DMS53 treated with DMSO at 0.1 percent for 48 hours (cell line): ENCODE measurements at regions not wholly inside any gene's neighbourhood (a gene's known extent, or its start where the extent isn't known, plus 50 kb on each side); places are given as distances from the start of the nearest gene placed in this dataset.
"Not testable (repeated sequence)": the region's sequence is repeated elsewhere in the genome, so short reads cannot be mapped to it uniquely, and the experiment has no call there.

ENCODE experiments used
- DNase-seq: peaks from one replicate; lab custom pipeline; 2025; ENCODE audit not compliant: unreplicated experiment; lab: John Stamatoyannopoulos, UW

DNA sequence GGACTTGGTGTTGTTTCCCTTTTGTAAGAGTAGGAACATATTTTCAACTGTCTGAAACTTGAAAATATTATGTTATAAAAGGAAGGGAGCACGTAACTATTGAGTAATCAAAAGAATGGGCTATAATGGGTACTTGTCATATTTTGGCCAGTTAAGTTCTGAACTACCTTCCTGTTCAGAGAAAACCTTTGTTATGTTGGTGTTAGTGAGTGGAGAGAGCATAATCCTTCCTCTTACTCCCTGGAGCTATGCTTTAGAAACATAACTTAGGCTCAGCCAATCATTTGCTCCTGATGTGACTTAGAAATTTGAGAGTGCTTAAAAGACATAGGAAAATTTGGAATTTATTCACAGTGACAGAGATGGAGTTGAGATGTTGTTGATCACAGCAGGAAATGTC, 482.5 kb upstream of the SPRY2 start:
- no peak for DNase-seq

DNA sequence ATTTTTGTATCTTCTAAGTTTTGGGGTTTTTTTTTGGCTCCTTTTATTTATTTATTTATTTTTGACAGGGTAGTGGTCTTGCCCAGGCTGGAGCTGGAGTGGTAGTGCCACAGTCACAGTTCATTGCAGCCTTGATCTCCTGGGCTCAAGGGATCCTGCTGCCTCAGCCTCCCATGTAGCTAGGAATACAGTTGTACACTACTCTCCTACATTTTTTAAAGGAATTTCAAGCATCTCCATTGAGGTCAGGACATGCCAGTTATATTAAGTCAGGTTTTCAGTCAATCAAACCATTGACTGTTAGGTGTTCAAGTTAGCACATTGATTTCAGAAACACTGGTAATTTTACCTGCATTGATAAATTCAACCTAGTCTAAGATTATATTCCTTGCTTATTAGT, 480.5 kb upstream of the SPRY2 start:
- DNase-seq: no peak

DNA sequence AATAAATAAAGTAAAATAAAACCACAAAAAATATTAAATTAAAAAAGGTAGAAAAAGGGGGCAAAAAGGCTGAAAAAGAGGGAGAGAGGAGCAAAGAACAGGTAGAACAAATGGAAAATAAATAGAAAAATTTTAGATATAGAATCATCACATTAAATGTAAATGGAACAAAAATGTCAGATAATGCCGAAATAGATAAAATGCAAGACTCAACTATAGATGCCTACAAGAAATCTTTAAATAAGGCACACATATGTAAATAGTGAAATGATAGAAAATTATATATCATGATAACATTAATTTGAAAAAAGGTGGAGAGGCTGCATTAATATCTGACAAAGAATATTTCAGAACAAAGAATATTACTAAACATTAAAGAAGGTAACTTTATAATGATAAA, 477.1 kb upstream of the SPRY2 start:
- no peak for DNase-seq

- DNase-seq: no peak
Measured at GRCh38 chr13:80814541-80814940, 473.6 kb upstream of the SPRY2 start.

GRCh38 chr13:80810294-80810693, 469.4 kb upstream of the SPRY2 start:
- DNase-seq: not testable (repeated sequence)

- no peak for DNase-seq
Measured at GRCh38 chr13:80802946-80803345, 462.0 kb upstream of the SPRY2 start.

DNA sequence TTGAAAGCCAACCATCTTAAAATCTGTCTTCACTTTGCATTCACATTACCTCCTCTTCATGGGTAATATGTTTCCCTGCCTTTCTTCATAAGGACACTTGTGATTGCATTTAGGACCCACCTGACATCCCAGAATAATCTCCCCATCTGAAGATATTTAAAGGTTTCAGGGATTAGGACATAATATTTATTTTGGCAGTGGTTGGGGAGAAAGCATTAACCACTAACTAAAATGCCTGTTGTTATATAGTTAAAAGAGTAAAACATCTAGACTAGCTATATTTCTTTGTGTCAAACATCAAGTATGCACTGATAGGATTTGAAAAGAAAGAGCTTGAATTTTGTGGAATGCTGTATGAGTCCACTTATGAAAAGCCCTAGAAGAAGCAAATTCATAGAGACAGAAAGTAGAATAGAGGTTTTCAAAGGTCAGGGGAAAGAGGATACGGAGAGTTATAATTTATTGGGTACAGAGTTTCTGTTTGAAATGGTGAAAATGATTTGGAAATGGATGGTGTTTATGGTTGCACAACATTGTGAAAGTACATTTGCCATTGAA, 457.7 kb upstream of the SPRY2 start:
- DNase-seq: no peak

- no peak for DNase-seq
Measured at GRCh38 chr13:80787604-80788003, 446.7 kb upstream of the SPRY2 start.

DNA sequence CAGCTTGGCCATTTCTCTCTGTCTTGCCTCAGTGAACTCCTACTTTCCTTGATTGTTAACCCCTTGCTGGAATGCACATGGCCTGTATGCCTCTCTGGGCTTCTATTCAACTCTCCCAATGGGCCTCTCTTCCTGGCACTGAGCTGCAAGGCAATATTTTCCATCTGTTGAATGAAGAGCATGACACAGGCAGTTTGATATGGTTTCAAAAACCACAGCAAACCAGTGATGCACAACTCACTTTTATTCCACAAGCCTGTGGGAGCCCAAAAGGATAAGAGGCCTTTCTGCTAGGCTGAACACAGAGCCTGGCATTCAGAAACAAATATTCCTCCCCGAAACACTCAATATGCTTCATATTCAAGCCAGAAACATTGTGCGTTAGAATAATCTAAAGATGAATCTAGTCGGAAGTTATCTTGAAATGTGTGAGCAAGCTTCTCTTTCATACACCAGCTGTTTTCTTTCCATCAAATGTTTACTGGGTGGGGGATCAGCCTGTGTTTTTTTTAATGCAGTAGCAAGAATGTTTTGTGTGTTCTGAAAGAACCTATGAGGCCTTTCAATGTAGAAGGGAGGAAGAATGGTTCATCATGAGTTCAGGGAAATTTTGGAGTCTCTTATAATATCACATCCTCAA, 443.1 kb upstream of the SPRY2 start:
- DNase-seq: no peak

- DNase-seq: no peak
Measured at GRCh38 chr13:80782441-80782840, 441.5 kb upstream of the SPRY2 start.

DNA sequence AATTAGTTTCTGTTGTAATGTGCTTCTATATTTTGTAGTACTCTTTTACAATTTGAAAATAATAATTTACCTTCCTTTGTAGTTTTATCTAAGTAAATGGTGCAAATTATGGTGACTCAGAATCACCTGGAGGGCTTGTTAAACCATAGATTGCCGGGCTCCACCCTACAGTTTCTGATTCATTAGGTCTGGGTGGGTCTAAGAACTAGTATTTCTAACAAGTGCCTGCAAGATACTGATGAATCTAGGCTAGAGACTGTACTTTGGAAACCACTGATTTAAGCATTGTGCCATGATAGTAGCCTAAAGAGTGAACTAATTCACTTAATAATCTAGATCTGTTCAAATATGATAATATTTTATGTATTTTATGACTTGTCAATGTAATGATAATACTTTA, 437.4 kb upstream of the SPRY2 start:
- no peak for DNase-seq

GRCh38 chr13:80757694-80758093, 416.8 kb upstream of the SPRY2 start:
- DNase-seq: no peak

GRCh38 chr13:80755910-80756309, 415.0 kb upstream of the SPRY2 start:
- DNase-seq: no peak

DNA sequence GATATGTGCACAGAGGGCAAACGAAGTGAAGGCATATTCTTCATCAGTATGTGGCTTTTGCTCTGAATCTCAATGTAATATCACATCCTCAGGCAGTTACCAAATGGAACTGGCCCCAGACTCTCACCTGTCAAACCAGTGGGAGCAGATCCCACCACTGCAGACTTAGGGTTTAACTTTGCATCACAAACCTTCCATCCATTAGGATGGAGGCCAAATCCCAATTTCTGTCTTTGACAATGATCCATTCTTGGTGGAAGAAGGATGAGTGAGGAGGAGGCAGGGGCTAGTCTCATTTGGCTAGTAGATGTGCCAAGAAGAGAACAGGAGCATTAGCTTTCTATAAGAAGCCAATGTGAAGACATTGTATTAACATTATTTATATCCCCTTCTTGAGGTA, 413.5 kb upstream of the SPRY2 start:
- DNase-seq: no peak

DNA sequence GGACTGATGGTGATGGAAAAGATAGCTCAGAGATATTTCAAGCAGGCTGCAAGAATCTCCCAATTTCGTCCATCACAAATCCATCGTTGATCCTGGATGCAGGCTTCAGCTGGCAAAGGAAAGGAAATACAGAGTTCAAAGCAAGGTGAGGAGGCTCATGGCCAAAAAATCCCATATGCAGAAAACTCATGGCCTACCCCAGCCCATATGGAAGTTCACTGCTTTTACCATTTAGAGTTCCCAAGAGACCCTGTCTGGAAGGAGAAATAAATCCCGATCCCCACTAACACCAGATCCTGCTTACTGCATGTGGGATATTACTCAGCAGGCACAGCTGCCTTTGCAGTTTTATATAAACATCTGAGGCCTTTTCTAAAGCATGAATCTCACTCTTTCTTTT, 412.9 kb upstream of the SPRY2 start:
- DNase-seq: no peak

DNA sequence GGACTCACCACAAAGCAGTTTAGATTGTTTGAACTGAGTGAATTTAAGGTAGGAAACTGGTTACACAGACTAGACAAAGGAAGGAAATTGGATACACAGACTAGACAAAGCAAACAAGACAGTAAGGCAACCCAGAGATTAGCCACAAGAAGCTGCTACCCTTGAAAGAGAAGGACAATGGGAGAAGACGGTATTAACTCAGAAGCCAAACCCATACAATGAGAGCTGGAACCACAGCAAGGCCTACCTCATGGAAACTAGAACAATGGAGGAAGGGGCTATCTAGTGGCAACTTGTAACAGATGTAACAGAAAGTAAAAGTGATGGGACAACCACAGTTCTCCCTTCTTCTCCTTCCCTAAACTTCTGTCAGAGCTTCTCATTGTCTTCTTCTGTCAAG, 410.9 kb upstream of the SPRY2 start:
- peak; percentile 1 for DNase-seq

- no peak for DNase-seq
Measured at GRCh38 chr13:80744147-80744914, 403.4 kb upstream of the SPRY2 start.

DNA sequence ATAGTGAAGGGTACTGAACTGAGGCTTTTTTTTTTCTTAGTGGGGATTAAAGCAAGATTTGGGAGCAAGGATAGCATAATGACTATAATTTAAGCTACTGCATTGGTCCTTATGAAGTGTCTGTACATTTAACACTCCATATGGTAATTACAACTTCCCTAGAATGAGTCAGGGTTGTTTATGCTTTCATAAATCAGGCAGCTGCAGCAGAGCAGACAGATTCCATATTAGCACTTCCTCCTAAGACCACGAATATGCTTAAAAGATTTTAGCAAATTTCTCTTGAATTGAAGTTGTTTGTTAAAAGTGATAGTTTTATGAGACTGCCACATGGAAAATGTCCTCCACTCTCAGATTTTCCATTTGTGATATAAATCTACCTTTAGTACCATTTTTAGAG, 401.1 kb upstream of the SPRY2 start:
- peak; percentile 5 for DNase-seq

GRCh38 chr13:80740071-80740470, 399.1 kb upstream of the SPRY2 start:
- no peak for DNase-seq

GRCh38 chr13:80737513-80737912, 396.6 kb upstream of the SPRY2 start:
- no peak for DNase-seq

DNA sequence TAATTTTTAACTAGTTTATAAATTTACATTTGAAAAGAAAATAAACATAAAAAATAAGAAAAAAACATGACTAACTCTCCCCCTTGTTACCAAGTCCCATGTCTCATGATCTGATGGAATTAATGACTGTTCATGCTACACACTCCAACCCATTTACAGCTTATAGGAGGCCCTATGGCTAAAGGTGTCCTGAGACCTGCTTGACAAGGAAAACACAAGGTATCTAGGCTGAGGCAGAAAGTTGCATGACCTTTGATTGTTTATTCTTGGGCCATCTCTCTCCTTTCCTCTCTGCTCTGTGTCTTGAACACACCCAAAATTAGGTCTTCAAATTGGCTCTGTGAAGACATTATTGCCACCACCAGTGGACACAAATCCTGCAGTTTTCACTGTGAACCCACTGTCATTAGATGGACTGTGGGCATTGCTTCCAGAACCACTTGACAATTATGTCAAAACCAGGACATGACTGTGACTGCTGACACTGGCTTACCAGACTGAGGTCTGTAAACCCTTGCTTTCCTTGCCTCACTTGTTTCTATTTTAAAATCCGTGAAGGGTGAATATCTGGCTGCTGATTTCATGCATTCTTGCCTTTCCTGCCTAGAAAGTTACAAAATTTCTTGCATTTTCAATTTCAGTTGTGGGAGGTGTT, 386.5 kb upstream of the SPRY2 start:
- no peak for DNase-seq

GRCh38 chr13:80726868-80727267, 385.9 kb upstream of the SPRY2 start:
- no peak for DNase-seq
